ENCODE measurements at regions not wholly inside any gene's neighbourhood (a gene's known extent, or its start where the extent isn't known, plus 50 kb on each side); places are given as distances from the start of the nearest gene placed in this dataset.
A peak's percentile ranks its signal among the peaks of the same experiment; 100 is the strongest.

DNA sequence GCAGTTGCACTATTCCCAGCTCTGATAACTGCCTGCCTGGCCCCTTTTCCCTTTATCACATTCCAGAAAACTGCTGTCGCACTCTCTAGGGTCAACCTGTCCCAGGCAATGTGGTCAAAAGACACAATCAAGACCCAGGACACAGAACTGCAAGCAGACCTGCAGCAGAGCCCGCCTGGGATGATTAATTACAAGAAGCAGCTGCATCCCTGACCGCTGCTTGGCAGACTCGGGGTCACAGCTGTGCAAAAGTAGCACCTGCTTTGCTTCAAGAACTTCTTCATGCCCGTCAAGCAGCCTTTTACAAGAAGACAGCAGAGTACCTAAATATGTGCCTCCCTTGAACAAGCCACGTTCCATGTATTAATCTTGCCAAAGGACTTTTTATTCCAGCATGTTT lies 120.0 kb upstream of the ST8SIA2 start:
- BruUV-seq (replicated peaks), result no TSS peak
- Histone ChIP-seq H3K4ac (ENCODE audit: low read depth, low read length) (no peak overlapping the region), H3K36me3 (ENCODE audit: control insufficient read depth, insufficient read depth, low read length) (no peaks in the 10 kb centered on the region), H4K20me1 (ENCODE audit: insufficient read depth, low read length) (no peaks in the 10 kb centered on the region), H2BK5ac (ENCODE audit: low read depth, low read length, poor library complexity, severe bottlenecking) (no peak overlapping the region), H3K9ac (ENCODE audit: low read depth, low read length) (no peak overlapping the region), H2BK15ac (ENCODE audit: low read depth, low read length) (no peak overlapping the region), H3K27ac (ENCODE audit: insufficient read depth, low read length) (no peak overlapping the region), H3K23ac (ENCODE audit: low read depth, low read length) (no peak overlapping the region), H3K4me2 (ENCODE audit: low read depth, low read length) (no peak overlapping the region), H2BK120ac (ENCODE audit: low read depth, low read length) (no peak overlapping the region), H2AK5ac (ENCODE audit: low read depth, low read length) (no peak overlapping the region), H3K56ac (ENCODE audit: extremely low read depth, insufficient read depth, low read length) (no peak overlapping the region), H3K9me1 (ENCODE audit: insufficient read depth, low read length) (no peaks in the 10 kb centered on the region), H4K91ac (ENCODE audit: insufficient read depth, low read depth, low read length) (no peak overlapping the region), H3K4me3 (ENCODE audit: insufficient read depth, low read depth, low read length) (no peak overlapping the region), H2AK9ac (replicated peaks; ENCODE audit: low read depth, low read length, poor library complexity) (no peak overlapping the region), H3K14ac (replicated peaks; ENCODE audit: low read depth, low read length) (no peak overlapping the region), H2AFZ (replicated peaks; ENCODE audit: low read length, poor library complexity) (peak overlapping the region; percentile 51), H4K8ac (ENCODE audit: low read depth in 2 of 2, low read length in 2 of 2) (no peak overlapping the region), H2BK20ac (ENCODE audit: low read depth, low read length) (no peak overlapping the region), H3K18ac (ENCODE audit: low read depth, low read length) (no peak overlapping the region), H4K5ac (ENCODE audit: low read depth, low read length) (no peak overlapping the region), H3K27me3 (ENCODE audit: control insufficient read depth, insufficient read depth, low read length) (no peaks in the 10 kb centered on the region), H3K79me1 (ENCODE audit: low read depth in 1 of 2, low read length in 2 of 2) (no peaks in the 10 kb centered on the region), H3K4me1 (ENCODE audit: control insufficient read depth, insufficient read depth, low read length) (no peaks in the 10 kb centered on the region), H3K9me3 (ENCODE audit: control insufficient read depth, insufficient read depth, low read length) (peaks cover 14% of the 10 kb centered on the region)
- DNase-seq, result no peak
- TF ChIP-seq MAZ (IDR thresholded peaks at IDR 0.05; ENCODE audit: borderline replicate concordance, low read depth, low read length), result no peak
- TF ChIP-seq SMC3 (IDR thresholded peaks at IDR 0.05; ENCODE audit: low read depth, low read length), result no peak
- TF ChIP-seq, protein P1, sequence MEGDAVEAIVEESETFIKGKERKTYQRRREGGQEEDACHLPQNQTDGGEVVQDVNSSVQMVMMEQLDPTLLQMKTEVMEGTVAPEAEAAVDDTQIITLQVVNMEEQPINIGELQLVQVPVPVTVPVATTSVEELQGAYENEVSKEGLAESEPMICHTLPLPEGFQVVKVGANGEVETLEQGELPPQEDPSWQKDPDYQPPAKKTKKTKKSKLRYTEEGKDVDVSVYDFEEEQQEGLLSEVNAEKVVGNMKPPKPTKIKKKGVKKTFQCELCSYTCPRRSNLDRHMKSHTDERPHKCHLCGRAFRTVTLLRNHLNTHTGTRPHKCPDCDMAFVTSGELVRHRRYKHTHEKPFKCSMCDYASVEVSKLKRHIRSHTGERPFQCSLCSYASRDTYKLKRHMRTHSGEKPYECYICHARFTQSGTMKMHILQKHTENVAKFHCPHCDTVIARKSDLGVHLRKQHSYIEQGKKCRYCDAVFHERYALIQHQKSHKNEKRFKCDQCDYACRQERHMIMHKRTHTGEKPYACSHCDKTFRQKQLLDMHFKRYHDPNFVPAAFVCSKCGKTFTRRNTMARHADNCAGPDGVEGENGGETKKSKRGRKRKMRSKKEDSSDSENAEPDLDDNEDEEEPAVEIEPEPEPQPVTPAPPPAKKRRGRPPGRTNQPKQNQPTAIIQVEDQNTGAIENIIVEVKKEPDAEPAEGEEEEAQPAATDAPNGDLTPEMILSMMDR (conservative IDR thresholded peaks at IDR 0.05; ENCODE audit: low read depth, low read length), result no peak
- no peak for TF ChIP-seq CEBPB (IDR thresholded peaks at IDR 0.05; ENCODE audit: low read depth, low read length)
- no peak for TF ChIP-seq RFX5 (IDR thresholded peaks at IDR 0.05; ENCODE audit: low read depth, low read length)
- no peak for TF ChIP-seq FOS (IDR thresholded peaks at IDR 0.05; ENCODE audit: low read depth, low read length)
- no peak for TF ChIP-seq POLR2A (IDR thresholded peaks at IDR 0.05; ENCODE audit: low read depth, low read length)
- no peak for TF ChIP-seq RAD21 (IDR thresholded peaks at IDR 0.05; ENCODE audit: low read length)
- TF ChIP-seq MAFK (IDR thresholded peaks at IDR 0.05; ENCODE audit: low read depth, low read length), result no peak
- no peak for TF ChIP-seq MXI1 (IDR thresholded peaks at IDR 0.05; ENCODE audit: borderline replicate concordance, low read depth, low read length)
- no peak for TF ChIP-seq RCOR1 (IDR thresholded peaks at IDR 0.05; ENCODE audit: insufficient replicate concordance, low read length)
- TF ChIP-seq BHLHE40 (IDR thresholded peaks at IDR 0.05; ENCODE audit: low read depth, low read length), result no peak
- no peak for TF ChIP-seq NFE2L2 (IDR thresholded peaks at IDR 0.05; ENCODE audit: low read depth, low read length)
- no peak for TF ChIP-seq CHD1 (IDR thresholded peaks at IDR 0.05; ENCODE audit: low read depth, low read length)
- TF ChIP-seq, protein P2, sequence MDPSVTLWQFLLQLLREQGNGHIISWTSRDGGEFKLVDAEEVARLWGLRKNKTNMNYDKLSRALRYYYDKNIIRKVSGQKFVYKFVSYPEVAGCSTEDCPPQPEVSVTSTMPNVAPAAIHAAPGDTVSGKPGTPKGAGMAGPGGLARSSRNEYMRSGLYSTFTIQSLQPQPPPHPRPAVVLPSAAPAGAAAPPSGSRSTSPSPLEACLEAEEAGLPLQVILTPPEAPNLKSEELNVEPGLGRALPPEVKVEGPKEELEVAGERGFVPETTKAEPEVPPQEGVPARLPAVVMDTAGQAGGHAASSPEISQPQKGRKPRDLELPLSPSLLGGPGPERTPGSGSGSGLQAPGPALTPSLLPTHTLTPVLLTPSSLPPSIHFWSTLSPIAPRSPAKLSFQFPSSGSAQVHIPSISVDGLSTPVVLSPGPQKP (IDR thresholded peaks at IDR 0.05; ENCODE audit: borderline replicate concordance, low read depth, low read length), result no peak
- TF ChIP-seq, protein P3, sequence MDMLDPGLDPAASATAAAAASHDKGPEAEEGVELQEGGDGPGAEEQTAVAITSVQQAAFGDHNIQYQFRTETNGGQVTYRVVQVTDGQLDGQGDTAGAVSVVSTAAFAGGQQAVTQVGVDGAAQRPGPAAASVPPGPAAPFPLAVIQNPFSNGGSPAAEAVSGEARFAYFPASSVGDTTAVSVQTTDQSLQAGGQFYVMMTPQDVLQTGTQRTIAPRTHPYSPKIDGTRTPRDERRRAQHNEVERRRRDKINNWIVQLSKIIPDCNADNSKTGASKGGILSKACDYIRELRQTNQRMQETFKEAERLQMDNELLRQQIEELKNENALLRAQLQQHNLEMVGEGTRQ (IDR thresholded peaks at IDR 0.05; ENCODE audit: low read depth, low read length), result no peak
- ATAC-seq (ENCODE audit: low read depth), result no peak
- intact Hi-C loops (cut with micrococcal nuclease) (no loop called here), dilution Hi-C loops (cut with HindIII; ENCODE audit: low sequenced_read_pairs, unreplicated experiment) (no loop called here), in situ Hi-C loops (cut with MboI; ENCODE audit: low sequenced_read_pairs) (no loop called here)
- POLR2A ChIA-PET (ENCODE audit: unreplicated experiment), result no interaction called here
- WGBS, 2 experiments (ENCODE audit: extremely low coverage in 2 of 2, insufficient read length in 1 of 2), result 3% methylated on average over 5 of the region's 6 CpGs; no CpG with 5 or more reads in 1 of the 2 experiments
- CTCF ChIA-PET, result no interaction called here

Data from IMR-90 (cell line).